ENCODE measurements at regions not wholly inside any gene's neighbourhood (a gene's known extent, or its start where the extent isn't known, plus 50 kb on each side); places are given as distances from the start of the nearest gene placed in this dataset.
"Not testable (repeated sequence)": the region's sequence is repeated elsewhere in the genome, so short reads cannot be mapped to it uniquely, and the experiment has no call there.

- DNase-seq (ENCODE audit: low read depth in 2 of 2): no peak
Measured at GRCh38 chr10:28733245-28733644, 55.9 kb downstream of the BAMBI start.

DNA sequence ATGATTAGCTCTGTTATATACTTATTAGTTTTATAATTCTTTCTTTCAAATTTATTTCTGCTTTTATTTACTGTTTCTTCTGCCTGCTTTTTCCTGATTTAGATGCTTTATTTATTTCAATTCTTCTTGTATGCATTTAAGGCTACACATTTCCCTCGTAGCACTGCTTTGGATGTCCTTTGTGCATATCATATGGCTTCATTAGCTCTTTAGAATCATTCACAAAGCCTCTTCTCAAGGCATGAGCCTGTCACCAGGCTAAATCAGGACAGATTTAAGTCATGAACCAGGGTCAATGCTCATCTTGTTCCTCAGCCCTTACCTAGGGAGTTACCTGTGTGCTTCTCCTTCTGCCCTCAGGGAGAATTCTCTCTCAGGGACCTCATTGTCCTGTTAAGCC is 56.3 kb downstream of the BAMBI start:
- no peak for DNase-seq (ENCODE audit: low read depth in 2 of 2)

DNA sequence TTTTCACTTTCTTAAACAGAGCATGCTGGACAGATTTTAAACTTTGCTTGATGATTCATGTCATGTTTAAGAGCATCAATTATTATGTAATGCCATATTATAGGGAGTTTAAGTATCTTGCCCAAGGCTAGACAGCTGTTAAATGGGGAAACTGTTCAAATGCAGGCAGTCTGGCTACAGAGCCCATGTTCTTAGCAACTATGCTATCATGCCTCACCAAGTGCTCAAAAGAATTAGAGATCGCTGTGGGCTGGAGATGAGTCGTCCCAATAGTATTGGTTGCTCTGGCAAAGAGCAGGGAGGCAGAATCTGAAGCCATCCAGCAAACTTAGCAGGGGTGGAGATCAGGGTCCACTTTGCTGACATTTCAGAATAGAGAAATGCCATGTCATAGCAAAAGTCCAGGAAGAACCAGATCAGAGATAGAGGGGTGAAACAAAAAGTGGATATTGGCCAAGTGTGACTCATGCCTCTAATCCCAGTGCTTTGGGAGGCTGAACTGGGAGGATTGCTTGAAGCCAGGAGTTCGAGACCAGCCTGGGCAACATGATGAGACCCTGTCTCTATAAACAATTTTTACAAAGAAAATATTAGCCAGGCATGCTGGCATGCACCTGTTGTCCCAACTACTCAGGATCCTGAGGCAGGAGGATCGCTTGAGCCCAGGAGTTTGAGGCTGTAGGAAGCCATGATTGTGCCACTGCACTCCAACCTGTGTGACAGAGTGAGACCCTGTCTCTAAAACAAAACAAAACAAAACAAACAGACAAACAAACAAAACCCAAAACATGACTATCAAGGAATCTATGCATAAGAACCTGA is 57.8 kb downstream of the BAMBI start:
- DNase-seq (ENCODE audit: low read depth in 2 of 2): no peak

- no peak for DNase-seq (ENCODE audit: low read depth in 2 of 2)
Measured at GRCh38 chr10:28737096-28737495, 59.8 kb downstream of the BAMBI start.

DNA sequence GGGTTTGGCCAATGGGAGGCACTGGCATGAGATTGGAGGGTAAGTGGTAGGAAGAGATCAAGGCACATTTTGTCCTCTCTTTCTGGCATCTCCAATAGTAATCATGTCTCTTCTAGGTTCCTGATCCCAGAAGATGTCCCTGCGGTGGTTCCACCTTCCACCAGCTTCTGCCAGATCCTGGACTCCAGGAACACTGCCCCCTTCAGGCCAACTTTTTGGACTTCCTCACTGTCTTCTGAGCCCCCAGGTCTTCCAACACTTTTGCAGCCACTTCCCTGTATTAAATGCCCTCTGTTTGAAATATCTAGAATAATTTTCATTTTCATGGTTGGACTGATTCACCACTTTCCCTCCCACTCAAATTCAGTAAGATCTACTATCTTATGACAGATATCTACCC is 60.9 kb downstream of the BAMBI start:
- DNase-seq (ENCODE audit: low read depth in 2 of 2): no peak

GRCh38 chr10:28743576-28743975 is 66.3 kb downstream of the BAMBI start:
- DNase-seq (ENCODE audit: low read depth in 2 of 2): no peak

GRCh38 chr10:28744069-28744768 is 66.9 kb downstream of the BAMBI start:
- no peak for DNase-seq (ENCODE audit: low read depth in 2 of 2)

DNA sequence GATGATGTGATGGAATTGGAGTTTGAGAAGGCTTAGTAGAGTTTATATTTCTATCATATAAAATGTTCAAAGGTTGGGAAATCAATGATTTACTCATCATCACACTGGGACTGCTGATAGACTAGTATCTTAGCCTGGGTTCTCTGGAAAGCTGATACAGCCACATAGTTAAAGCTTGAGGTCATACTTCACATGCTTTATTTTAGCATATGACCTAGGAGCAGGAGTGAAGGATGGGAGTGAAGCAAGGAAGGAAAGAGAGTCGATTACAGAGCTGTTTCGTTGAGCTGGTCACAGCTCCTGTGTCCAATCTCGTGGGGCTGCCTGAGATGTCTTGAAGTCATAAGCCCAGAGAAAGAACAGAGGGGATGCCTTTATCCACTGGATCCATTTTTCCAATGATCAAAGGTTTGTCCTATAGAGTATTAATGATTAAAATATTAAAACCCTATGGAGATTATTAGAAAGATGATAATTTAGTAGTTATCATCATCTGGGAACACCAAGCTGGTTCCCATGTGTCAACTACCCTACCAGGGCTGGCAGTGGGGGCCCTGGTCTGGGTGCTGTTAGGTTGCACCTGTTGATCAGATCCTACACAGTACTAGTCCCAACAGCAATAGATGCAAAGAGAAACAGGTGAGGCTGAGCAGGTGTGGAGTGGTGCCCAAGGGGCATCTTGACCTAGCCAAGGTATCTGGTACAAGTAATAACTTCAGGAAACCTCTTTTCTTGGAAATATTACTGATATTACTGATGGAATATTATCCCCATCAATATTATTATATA is 77.8 kb downstream of the BAMBI start:
- DNase-seq (ENCODE audit: low read depth in 2 of 2): no peak

GRCh38 chr10:28761084-28761846 is 83.9 kb downstream of the BAMBI start:
- no peak for DNase-seq (ENCODE audit: low read depth in 2 of 2)

GRCh38 chr10:28763471-28764170 is 86.3 kb downstream of the BAMBI start:
- no peak for DNase-seq (ENCODE audit: low read depth in 2 of 2)

GRCh38 chr10:28765641-28766040 is 88.3 kb downstream of the BAMBI start:
- DNase-seq (ENCODE audit: low read depth in 2 of 2): no peak

- no peak for DNase-seq (ENCODE audit: low read depth in 2 of 2)
Measured at GRCh38 chr10:28768227-28768626, 90.9 kb downstream of the BAMBI start.

- DNase-seq (ENCODE audit: low read depth in 2 of 2): no peak
Measured at GRCh38 chr10:28769091-28769604, 91.8 kb downstream of the BAMBI start.

DNA sequence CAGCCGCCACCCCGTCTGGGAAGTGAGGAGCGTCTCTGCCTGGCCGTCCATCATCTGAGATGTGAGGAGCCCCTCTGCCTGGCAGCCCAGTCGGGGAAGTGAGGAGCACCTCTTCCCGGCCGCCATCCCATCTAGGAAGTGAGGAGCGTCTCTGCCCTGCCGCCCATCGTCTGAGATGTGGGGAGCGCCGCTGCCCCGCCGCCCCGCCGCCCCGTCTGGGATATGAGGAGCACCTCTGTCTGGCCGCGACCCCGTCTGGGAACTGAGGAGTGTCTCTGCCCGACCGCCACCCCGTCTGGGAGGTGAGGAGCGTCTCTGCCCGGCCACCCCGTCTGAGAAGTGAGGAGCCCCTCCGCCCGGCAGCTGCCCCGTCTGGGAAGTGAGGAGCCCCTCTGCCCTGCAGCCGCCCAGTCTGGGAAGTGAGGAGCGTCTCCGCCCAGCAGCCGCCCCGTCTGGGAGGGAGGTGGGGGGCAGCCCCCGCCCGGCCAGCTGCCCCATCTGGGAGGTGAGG is 94.3 kb downstream of the BAMBI start:
- not testable (repeated sequence) for DNase-seq (ENCODE audit: low read depth in 2 of 2)

DNA sequence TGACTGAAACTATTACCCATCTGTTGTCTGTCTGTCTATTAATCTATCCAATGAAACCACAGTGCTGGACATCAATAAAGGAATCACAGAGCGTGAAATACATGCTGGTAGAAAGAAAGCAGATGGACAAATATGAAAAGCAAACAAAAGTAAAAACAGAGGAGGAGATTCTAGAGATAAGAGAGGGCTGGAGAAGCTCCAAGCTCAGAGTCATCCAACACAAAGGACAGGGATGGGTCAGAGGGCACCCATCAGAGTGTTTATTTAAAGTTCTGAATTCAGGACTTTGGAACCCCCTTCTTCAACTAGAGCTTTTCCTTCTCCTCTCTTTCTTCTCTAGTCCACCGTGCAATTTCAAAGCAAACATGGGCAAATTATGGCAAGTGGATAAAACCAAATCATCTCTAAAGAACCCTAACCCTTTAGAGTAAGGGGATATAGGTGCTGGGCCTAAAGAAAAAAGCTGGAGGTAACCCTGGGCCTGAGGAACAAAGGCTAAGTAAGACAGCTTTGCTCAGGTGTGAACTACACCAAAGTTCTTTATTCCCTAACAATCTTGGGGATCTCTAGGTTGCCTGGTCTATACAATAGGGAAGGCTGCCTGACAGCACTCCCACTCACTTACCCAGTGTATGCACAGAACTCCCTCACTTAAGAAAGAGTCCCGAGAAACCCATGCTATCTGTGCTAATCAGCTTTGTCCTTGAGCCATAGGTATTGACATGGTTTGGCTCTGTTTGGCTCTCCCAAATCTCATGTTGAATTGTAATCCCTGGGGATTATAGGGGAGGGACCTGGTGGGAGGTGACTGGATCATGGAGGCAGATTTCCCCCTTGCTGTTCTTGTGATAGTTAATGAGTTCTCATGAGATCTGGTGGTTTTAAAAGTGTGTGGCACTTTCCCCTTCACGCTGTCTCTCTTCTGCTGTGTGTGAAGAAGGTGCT is 97.0 kb downstream of the BAMBI start:
- DNase-seq (ENCODE audit: low read depth in 2 of 2): no peak

DNA sequence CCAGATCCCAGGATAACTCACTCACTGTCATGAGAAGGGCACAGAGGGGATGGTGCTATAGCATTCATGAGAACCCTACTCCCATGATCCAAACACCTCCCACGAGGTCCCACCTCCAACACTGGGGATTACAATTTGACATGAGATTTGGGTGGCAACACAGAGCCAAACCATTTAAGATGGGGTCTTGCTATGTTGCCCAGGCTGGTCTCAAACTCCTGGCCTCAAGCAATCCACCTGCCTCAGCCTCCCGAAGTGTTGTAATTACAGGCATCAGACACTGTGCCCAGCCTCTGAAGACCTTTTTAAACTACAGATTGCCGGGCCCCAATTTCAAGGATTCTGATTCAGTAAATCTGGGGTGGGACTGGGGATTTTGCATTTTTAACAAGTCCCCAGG is 98.5 kb downstream of the BAMBI start:
- DNase-seq (ENCODE audit: low read depth in 2 of 2): no peak

DNA sequence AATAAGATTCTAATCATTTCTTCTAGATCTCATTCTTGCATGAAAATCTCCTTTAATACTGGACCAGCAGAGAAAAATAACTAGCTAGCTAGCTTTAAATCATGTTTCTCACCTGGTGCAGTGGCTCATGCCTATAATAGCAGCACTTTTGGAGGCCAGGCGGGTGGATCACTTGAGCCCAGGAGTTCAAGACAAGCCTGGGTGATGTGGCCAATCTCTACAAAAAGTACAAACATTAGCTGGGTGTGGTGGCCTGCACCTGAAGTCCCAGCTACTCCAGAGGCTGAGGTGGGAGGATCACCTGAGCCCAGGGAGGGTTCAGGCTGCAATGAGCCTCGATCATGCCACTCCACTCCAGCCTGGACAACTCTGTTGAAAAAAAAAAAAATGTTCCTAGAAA is 99.2 kb downstream of the BAMBI start:
- DNase-seq (ENCODE audit: low read depth in 2 of 2): no peak

DNA sequence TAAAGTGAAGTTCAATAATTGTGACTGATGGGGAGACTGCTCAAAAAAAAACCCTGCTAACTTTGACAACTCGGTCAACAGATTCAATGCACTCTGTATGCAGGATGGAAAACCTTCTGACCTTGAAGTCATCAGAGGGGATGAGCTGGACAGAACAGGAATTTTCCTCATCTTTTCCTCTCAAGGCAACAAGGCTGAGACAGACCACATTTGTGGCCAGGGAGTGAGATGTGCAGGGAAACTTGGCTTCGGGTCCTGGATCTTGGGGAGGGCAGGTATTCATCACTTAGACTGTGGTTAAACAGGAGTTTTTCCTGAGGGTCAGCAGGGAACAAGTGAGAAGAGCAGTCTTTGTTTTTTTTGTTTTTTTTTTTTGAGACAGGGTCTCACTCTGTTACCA is 100.6 kb downstream of the BAMBI start:
- no peak for DNase-seq (ENCODE audit: low read depth in 2 of 2)

DNA sequence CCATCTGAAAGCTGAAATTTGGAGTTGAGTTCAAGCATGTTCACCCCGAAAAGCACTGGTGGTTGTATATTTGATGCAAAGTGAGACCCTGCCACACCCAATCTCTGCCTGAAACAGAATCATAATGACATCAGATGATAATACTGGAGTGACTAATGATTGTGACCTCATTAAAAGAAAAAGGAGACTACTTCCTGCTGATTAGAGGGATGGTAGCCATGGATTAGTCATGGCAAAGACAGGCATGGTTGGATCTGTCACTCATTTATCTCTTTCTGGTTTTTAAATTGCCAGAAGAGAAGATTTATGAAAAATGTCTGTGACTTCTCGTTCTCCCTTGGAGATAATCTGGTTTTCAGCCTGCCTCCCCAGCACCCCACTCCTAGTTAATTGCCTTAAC is 101.2 kb downstream of the BAMBI start:
- no peak for DNase-seq (ENCODE audit: low read depth in 2 of 2)

- no peak for DNase-seq (ENCODE audit: low read depth in 2 of 2)
Measured at GRCh38 chr10:28781296-28781695, 104.0 kb downstream of the BAMBI start.

Measured in stimulated activated CD4-positive, alpha-beta T cell treated with anti-CD3 and anti-CD28 coated beads, Interleukin-15, amount 100 ng/mL, for 48 hours (primary cell).